Fibroblast of pulmonary artery (primary cell): ENCODE measurements at regions not wholly inside any gene's neighbourhood (a gene's known extent, or its start where the extent isn't known, plus 50 kb on each side); places are given as distances from the start of the nearest gene placed in this dataset.

Experiments used
- DNase-seq: peaks from one replicate; pipeline ENCODE4 v3.0.0-alpha.2; 2010; ENCODE audit warnings: low read depth
- H3K4me3 ChIP-seq: replicated peaks from 2 replicates; pipeline ENCODE4 v1.5.1; 2011; ENCODE audit warnings: low read depth, mild to moderate bottlenecking, control low read depth, low read length, moderate library complexity
- CTCF ChIP-seq: IDR thresholded peaks from 2 replicates; pipeline ENCODE4 v1.5.1; 2011; ENCODE audit warnings: mild to moderate bottlenecking, control low read depth, low read length, inconsistent platforms; ENCODE audit errors: missing control alignments

GRCh38 chr2:88248280-88248828, 78.2 kb downstream of the THNSL2 start:
- no peak for TF ChIP-seq CTCF
- no peak overlapping the region for H3K4me3 ChIP-seq
- DNase-seq: no peak

GRCh38 chr2:88247531-88247930, 77.4 kb downstream of the THNSL2 start:
- no peak for DNase-seq
- no peak overlapping the region for H3K4me3 ChIP-seq
- TF ChIP-seq CTCF: no peak

DNA sequence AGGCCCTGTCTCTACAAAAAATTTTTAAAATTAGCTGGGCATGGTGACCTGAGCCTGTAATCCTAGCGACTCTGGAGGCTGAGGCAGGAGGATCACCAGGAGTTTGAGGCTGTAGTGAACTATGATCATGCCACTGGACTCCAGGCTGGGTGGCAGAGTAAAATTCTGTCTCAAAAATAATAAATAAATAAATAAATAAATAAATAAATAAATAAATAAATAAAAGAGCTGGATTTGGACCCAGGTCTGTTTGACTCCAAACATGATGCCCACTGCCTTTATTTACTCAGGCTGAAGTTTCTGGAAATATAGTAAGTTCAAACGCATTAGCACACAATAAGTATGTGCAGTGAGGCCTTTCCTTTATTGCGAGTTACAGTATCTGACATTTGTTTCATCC, 75.0 kb downstream of the THNSL2 start:
- no peak for TF ChIP-seq CTCF
- no peak overlapping the region for H3K4me3 ChIP-seq
- no peak for DNase-seq

- DNase-seq: no peak
- no peak overlapping the region for H3K4me3 ChIP-seq
- no peak for TF ChIP-seq CTCF
Observed at GRCh38 chr2:88239781-88240180, 69.6 kb downstream of the THNSL2 start.

DNA sequence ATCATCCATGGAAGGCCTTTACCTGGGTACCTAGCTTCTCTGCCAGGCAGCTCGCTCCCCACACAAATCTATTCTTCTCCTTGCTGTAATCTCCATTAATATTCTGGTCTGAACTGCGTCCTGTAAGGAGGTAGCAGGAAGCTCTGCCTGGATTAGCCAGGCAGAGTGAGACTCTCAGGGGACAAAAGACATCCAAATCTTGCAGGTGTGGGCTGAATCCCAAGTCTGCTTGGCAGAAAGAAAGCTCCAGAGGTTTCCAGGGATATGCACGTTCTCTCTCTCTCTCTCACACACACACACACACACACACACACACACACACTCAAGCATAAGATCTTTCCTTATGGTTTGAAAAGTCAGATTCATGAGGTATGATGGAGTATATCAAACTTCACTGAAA, 66.5 kb downstream of the THNSL2 start:
- no peak overlapping the region for H3K4me3 ChIP-seq
- TF ChIP-seq CTCF: no peak
- no peak for DNase-seq
